ENCODE measurements at regions not wholly inside any gene's neighbourhood (a gene's known extent, or its start where the extent isn't known, plus 50 kb on each side); places are given as distances from the start of the nearest gene placed in this dataset.

- TF ChIP-seq PRDM10 (tag by site-specific recombination; IDR thresholded peaks at IDR 0.05), result no peak
- TF ChIP-seq PRDM1 (tag by site-specific recombination; IDR thresholded peaks at IDR 0.05), result no peak
- no peak for TF ChIP-seq ZNF560 (tag by site-specific recombination; IDR thresholded peaks at IDR 0.05; ENCODE audit: borderline replicate concordance)
- TF ChIP-seq, protein P1, sequence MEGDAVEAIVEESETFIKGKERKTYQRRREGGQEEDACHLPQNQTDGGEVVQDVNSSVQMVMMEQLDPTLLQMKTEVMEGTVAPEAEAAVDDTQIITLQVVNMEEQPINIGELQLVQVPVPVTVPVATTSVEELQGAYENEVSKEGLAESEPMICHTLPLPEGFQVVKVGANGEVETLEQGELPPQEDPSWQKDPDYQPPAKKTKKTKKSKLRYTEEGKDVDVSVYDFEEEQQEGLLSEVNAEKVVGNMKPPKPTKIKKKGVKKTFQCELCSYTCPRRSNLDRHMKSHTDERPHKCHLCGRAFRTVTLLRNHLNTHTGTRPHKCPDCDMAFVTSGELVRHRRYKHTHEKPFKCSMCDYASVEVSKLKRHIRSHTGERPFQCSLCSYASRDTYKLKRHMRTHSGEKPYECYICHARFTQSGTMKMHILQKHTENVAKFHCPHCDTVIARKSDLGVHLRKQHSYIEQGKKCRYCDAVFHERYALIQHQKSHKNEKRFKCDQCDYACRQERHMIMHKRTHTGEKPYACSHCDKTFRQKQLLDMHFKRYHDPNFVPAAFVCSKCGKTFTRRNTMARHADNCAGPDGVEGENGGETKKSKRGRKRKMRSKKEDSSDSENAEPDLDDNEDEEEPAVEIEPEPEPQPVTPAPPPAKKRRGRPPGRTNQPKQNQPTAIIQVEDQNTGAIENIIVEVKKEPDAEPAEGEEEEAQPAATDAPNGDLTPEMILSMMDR (tag by site-specific recombination; IDR thresholded peaks at IDR 0.05), result no peak
- TF ChIP-seq ZNF555 (tag by site-specific recombination; conservative IDR thresholded peaks at IDR 0.05), result no peak
- no peak for TF ChIP-seq ZNF529 (tag by site-specific recombination; IDR thresholded peaks at IDR 0.05; ENCODE audit: insufficient replicate concordance)
- no peak for TF ChIP-seq ZSCAN16 (tag by site-specific recombination; IDR thresholded peaks at IDR 0.05)
- no peak for TF ChIP-seq ZNF138 (tag by site-specific recombination; IDR thresholded peaks at IDR 0.05; ENCODE audit: borderline replicate concordance)
These were observed 67.2 kb upstream of the PARP1 start (continued) for GRCh38 chr1:226475142-226475511.

DNA sequence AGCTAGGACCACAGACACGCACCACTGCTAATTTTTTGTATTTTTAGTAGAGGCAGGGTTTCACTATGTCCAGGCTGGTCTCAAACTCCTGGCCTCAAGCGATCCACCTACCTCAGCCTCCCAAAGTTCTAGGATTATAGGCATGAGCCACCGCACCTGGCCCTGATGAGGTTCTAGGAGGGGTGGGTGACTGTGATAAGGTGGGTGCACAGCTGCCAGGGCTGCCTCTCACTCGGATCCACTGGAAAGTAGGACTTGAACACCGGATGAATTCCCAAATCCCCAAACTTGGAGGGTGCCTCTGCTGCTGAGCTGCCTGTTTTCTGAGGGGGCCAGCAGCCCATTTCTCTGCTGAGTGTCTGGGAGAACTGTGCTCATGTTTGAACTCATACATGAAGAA is 68.2 kb upstream of the PARP1 start:
- TF ChIP-seq PRDM10 (tag by site-specific recombination; IDR thresholded peaks at IDR 0.05) (no peak), ZBTB1 (tag by site-specific recombination; IDR thresholded peaks at IDR 0.05) (no peak), ZNF48 (tag by site-specific recombination; IDR thresholded peaks at IDR 0.05) (no peak), SP7 (tag by site-specific recombination; IDR thresholded peaks at IDR 0.05) (no peak), ZNF214 (tag by site-specific recombination; IDR thresholded peaks at IDR 0.05; ENCODE audit: borderline replicate concordance) (no peak)
- TF ChIP-seq, protein P2, sequence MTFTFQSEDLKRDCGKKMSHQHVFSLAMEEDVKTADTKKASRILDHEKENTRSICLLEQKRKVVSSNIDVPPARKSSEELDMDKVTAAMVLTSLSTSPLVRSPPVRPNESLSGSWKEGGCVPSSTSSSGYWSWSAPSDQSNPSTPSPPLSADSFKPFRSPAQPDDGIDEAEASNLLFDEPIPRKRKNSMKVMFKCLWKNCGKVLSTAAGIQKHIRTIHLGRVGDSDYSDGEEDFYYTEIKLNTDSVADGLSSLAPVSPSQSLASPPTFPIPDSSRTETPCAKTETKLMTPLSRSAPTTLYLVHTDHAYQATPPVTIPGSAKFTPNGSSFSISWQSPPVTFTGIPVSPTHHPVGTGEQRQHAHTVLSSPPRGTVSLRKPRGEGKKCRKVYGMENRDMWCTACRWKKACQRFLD (tag by site-specific recombination; IDR thresholded peaks at IDR 0.05), result no peak
- ChIA-PET POLR2A (no interaction called here), CTCF (interaction anchor here (0.6 kb wide), 2 partner anchors 15 to 843 kb away, joined by 3 read pairs; no protein-coding TSS in a partner anchor)
- H3K9me3 ChIP-seq (ENCODE audit: control insufficient read depth, insufficient read depth, low read depth, low read length), result no peaks in the 10 kb centered on the region
- H3K4me1 ChIP-seq (ENCODE audit: control insufficient read depth, insufficient read depth, low read length), result peaks cover 6% of the 10 kb centered on the region; the same call in 1 of the 2 replicates
- H3K36me3 ChIP-seq (ENCODE audit: control insufficient read depth in 2 of 2, insufficient read depth in 1 of 2, low read length in 2 of 2), result no peaks in the 10 kb centered on the region
- no peak overlapping the region for H3K4me3 ChIP-seq (ENCODE audit: low read depth, low read length)
- H3K27ac ChIP-seq (ENCODE audit: extremely low read depth, low read depth, low read length), result no peak overlapping the region
